OCI-LY3 (cell line): ENCODE measurements at regions not wholly inside any gene's neighbourhood (a gene's known extent, or its start where the extent isn't known, plus 50 kb on each side); places are given as distances from the start of the nearest gene placed in this dataset.

Experiments used
- H2AFZ ChIP-seq: fragments of 200-600, 300-600 bp; shearing (Covaris generic); 2 replicates; pipeline ENCODE4 v1.6.0; 2014; ENCODE audit warnings: antibody characterized with exemption, low read depth, low read length
- H3K27ac ChIP-seq: fragments of 200-600, 300-600 bp; sonication (generic); 2 replicates; pipeline ENCODE4 v1.5.1; 2014; ENCODE audit warnings: mild to moderate bottlenecking, low read length, moderate library complexity, mixed read lengths
- H3K27me3 ChIP-seq: fragments of 200-600, 300-600 bp; sonication (generic); 2 replicates; pipeline ENCODE4 v1.6.1; 2014; ENCODE audit warnings: low read depth, low read length, mixed read lengths
- H3K36me3 ChIP-seq: fragments of 200-600, 300-600 bp; sonication (generic); replicated peaks from 2 replicates; pipeline ENCODE3; 2014; ENCODE audit warnings: low read depth, low read length, mixed read lengths
- H3K4me1 ChIP-seq: fragments of 300-600, 200-600 bp; sonication (generic); 2 replicates; pipeline ENCODE4 v1.6.1; 2014; ENCODE audit warnings: low read length, mixed read lengths
- H3K4me2 ChIP-seq: fragments of 200-600, 300-600 bp; sonication (generic); 2 replicates; pipeline ENCODE4 v1.6.1; 2014; ENCODE audit warnings: low read length, mixed read lengths
- H3K4me3 ChIP-seq: fragments of 300-600, 200-600 bp; sonication (generic); 2 replicates; pipeline ENCODE4 v1.5.1; 2014; ENCODE audit warnings: antibody characterized with exemption, mild to moderate bottlenecking, low read length, moderate library complexity
- H3K79me2 ChIP-seq: fragments of 300-600, 200-600 bp; shearing (Covaris generic); 2 replicates; pipeline ENCODE4 v1.6.1; 2014; ENCODE audit warnings: mild to moderate bottlenecking, low read length, mixed read lengths
- H3K9ac ChIP-seq: fragments of 300-600, 200-600 bp; shearing (Covaris generic); 2 replicates; pipeline ENCODE4 v1.6.0; 2014; ENCODE audit warnings: mild to moderate bottlenecking, low read length, moderate library complexity
- H3K9me3 ChIP-seq: fragments of 200-600, 300-600 bp; shearing (Covaris generic); 2 replicates; pipeline ENCODE4 v1.6.1; 2014; ENCODE audit warnings: low read length, mixed read lengths; ENCODE audit not compliant: insufficient read depth
- H4K20me1 ChIP-seq: fragments of 200-600, 300-600 bp; sonication (generic); 2 replicates; pipeline ENCODE4 v1.6.1; 2016; ENCODE audit warnings: low read length, mixed read lengths; ENCODE audit not compliant: insufficient read depth
- EZH2phosphoT487 ChIP-seq: fragments of 200-600 bp; shearing (Covaris generic); IDR thresholded peaks from 2 replicates; pipeline ENCODE4 v1.6.1; 2018; ENCODE audit warnings: antibody characterized with exemption, mixed run types, low read depth
- TF ChIP-seq, protein P1 (sequence below): fragments of 200-600, 300-600 bp; sonication (generic); IDR thresholded peaks from 2 replicates; pipeline ENCODE4 v1.5.1; 2014; ENCODE audit warnings: antibody characterized with exemption, low read length, low read depth

DNA sequence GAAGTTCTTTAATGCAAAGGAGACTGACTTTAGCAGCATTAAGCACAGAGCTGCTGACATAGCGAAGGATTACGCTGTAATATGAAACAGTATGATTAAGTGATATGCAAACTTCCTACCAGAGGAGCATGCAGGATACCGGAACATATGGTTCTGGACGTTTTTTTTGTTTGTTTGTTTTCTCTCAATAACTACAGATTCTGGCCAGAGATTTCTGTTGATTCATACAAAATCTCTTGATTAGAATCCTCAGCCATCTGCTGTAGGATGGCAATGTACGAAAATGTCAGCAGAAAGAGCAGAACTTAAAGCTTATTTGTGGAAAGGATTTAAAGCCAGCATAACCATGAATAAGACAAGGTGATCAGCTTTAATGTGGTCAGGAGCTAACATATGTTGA is 970.7 kb downstream of the KCNT2 start:
- peaks cover 10% of the 10 kb centered on the region for H3K4me1 ChIP-seq
- H3K4me2 ChIP-seq: no peak overlapping the region
- H3K9me3 ChIP-seq: no peaks in the 10 kb centered on the region
- TF ChIP-seq, protein P1, sequence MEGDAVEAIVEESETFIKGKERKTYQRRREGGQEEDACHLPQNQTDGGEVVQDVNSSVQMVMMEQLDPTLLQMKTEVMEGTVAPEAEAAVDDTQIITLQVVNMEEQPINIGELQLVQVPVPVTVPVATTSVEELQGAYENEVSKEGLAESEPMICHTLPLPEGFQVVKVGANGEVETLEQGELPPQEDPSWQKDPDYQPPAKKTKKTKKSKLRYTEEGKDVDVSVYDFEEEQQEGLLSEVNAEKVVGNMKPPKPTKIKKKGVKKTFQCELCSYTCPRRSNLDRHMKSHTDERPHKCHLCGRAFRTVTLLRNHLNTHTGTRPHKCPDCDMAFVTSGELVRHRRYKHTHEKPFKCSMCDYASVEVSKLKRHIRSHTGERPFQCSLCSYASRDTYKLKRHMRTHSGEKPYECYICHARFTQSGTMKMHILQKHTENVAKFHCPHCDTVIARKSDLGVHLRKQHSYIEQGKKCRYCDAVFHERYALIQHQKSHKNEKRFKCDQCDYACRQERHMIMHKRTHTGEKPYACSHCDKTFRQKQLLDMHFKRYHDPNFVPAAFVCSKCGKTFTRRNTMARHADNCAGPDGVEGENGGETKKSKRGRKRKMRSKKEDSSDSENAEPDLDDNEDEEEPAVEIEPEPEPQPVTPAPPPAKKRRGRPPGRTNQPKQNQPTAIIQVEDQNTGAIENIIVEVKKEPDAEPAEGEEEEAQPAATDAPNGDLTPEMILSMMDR: no peak
- no peak for TF ChIP-seq EZH2phosphoT487
- no peak overlapping the region for H3K9ac ChIP-seq
- H3K79me2 ChIP-seq: no peaks in the 10 kb centered on the region
- no peaks in the 10 kb centered on the region for H3K36me3 ChIP-seq
- no peak overlapping the region for H3K27ac ChIP-seq
- H3K27me3 ChIP-seq: no peaks in the 10 kb centered on the region
- H4K20me1 ChIP-seq: no peaks in the 10 kb centered on the region
- H2AFZ ChIP-seq: peak overlapping the region; percentile 44; the same call in 1 of the 2 replicates
- no peak overlapping the region for H3K4me3 ChIP-seq

DNA sequence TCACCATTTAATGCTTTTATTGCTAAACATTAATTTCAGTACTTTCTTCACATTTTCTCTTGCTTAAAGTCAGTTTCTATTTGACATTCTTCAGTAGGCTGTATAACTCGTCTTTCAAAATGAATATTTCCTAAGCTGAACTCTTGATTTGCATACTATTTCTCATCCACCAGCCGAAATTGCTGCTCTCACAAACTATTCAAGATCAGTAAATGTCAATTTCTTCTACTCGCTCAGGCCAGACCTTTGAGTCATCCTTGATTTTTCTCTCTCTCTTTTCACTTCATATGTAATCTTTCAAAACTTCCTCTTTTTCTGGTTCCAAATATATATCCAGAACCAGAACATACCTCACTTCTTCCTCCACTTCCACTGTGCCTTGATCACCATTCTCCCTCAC is 990.0 kb downstream of the KCNT2 start:
- no peaks in the 10 kb centered on the region for H3K79me2 ChIP-seq
- no peaks in the 10 kb centered on the region for H3K27me3 ChIP-seq
- H3K36me3 ChIP-seq: no peaks in the 10 kb centered on the region
- no peak overlapping the region for H2AFZ ChIP-seq
- H3K9ac ChIP-seq: no peak overlapping the region; the same call in 1 of the 2 replicates
- H3K4me2 ChIP-seq: peak overlapping the region; percentile 60
- H3K4me3 ChIP-seq: peak overlapping the region; percentile 19
- no peaks in the 10 kb centered on the region for H3K9me3 ChIP-seq
- TF ChIP-seq, protein P1: no peak
- no peak for TF ChIP-seq EZH2phosphoT487
- no peaks in the 10 kb centered on the region for H4K20me1 ChIP-seq
- peak overlapping the region; percentile 79 for H3K27ac ChIP-seq
- H3K4me1 ChIP-seq: peaks cover 36% of the 10 kb centered on the region

DNA sequence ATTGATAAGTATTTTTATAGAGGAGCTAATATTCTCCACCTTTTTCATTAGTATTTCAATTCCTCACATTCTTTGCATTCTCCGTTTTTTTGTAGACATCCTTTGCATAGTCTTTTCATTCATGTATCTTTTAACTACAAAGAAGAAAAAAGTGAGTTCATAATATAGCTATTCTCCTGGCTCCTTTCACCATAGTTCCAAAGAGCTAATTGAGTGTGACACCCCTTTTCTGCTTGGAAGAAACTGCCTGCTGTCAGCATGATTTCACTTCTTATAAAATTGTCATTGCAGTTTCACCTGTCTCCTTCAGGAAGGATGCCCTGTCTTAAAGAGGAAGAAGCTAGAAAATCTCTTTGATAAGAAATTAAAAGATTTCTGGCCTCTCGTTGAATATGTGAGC is 991.1 kb downstream of the KCNT2 start:
- H3K4me3 ChIP-seq: peak overlapping the region; percentile 19; the same call in 1 of the 2 replicates
- no peaks in the 10 kb centered on the region for H3K79me2 ChIP-seq
- peak overlapping the region; percentile 60 for H3K4me2 ChIP-seq
- H3K27ac ChIP-seq: peak overlapping the region; percentile 79
- no peaks in the 10 kb centered on the region for H4K20me1 ChIP-seq
- no peak overlapping the region for H2AFZ ChIP-seq
- no peaks in the 10 kb centered on the region for H3K9me3 ChIP-seq
- no peaks in the 10 kb centered on the region for H3K27me3 ChIP-seq
- peaks cover 36% of the 10 kb centered on the region for H3K4me1 ChIP-seq
- TF ChIP-seq EZH2phosphoT487: no peak
- TF ChIP-seq, protein P1: no peak
- H3K36me3 ChIP-seq: no peaks in the 10 kb centered on the region
- no peak overlapping the region for H3K9ac ChIP-seq

DNA sequence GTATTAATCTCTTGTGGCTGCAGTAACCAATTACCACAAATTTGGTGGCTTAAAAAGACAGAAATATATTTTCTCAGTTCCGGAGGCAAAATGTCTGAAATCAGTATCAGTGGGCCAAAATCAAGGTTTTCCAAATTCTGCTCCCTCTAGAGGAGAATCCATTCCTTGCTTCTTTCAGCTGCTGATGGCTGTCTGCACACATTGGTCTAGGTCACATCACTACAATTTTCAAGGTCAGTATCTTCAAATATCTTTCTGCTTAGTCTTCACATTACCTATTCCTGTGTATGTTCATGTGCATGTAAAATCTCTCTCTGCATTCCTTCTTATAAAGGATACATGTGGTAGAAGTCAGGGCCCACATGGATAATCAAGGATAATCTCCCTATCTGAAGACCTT is 999.4 kb downstream of the KCNT2 start:
- Histone ChIP-seq H3K79me2 (no peaks in the 10 kb centered on the region), H3K4me1 (no peaks in the 10 kb centered on the region), H3K9me3 (no peaks in the 10 kb centered on the region), H2AFZ (no peak overlapping the region), H4K20me1 (no peaks in the 10 kb centered on the region), H3K4me2 (no peak overlapping the region), H3K36me3 (no peaks in the 10 kb centered on the region), H3K9ac (no peak overlapping the region), H3K27ac (no peak overlapping the region), H3K4me3 (no peak overlapping the region), H3K27me3 (no peaks in the 10 kb centered on the region)
- TF ChIP-seq, protein P1: 0 out of 2 replicates have a peak, but pooled peaks have one; percentile 6
- TF ChIP-seq EZH2phosphoT487: no peak
